ENCODE measurements at regions not wholly inside any gene's neighbourhood (a gene's known extent, or its start where the extent isn't known, plus 50 kb on each side); places are given as distances from the start of the nearest gene placed in this dataset.
A peak's percentile ranks its signal among the peaks of the same experiment; 100 is the strongest.
"Not testable (repeated sequence)": the region's sequence is repeated elsewhere in the genome, so short reads cannot be mapped to it uniquely, and the experiment has no call there.

- DNase-seq, result not testable (repeated sequence)
Observed at GRCh38 chr18:7178568-7178967, 52.3 kb upstream of the LRRC30 start.

DNA sequence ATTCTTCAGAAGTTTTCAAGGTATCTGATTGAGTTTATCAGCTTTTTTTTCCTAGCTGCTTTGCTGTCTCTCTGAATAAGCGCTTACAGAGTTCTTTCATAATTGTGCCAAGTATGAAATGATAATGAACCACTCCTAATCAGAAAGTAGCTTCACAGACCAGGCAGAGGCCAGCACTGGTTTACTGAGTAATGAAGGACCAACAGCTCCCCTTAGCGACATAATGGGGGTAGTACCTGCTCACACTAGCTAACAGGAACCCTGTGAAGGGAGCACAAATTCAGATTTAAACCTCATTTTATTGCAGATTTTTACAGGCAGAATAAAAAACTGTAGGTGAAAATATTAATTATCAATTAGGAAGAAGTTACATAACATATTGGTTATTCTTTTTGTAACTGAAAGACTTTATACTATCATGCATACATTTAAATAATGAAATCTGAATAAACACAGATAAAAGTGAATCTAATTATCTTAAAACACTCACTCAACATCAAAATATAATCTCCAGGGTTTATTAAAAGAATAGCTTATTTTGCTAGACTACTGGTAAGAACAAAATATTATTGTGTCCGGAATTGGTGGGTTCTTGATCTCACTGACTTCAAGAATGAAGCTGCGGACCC lies 53.7 kb upstream of the LRRC30 start:
- DNase-seq, result peak; percentile 74

DNA sequence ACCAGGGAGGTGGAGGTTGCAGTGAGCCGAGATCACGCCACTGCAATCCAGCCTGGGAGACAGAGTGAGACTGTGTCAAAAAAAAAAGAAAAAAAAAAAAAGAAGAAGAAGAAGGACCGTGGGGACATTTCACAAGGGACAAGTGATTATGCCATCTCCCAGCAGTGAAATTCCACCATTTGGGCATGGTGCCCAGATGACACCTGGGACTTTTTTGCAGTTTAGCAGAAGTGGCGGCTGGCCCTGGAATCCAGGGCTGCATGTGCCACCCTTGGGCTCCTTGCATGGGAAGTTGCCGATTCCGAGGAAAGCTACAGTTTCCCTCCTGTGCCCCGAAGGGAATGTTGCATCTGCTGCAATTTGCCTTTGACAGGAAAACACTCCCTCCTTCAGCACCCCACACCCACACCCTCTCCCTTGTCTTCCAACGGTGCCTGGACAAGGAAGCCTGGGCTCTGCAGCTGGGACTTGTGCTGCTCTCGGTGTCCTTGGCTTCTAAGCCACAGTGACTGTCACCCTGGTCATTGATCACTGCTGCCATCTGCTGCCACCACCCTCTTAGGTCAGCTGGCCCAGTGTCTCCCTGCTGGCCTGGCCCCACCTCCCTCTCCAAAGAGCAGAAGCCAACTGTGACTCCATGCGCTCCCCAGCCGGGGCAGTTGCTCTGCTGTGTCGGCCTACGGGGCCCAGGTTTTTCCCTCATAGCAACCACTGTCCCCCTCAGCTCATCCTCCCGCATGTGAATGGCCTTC lies 56.4 kb upstream of the LRRC30 start:
- no peak for DNase-seq

GRCh38 chr18:7173216-7173615 lies 55.6 kb upstream of the LAMA1 start:
- DNase-seq, result no peak

DNA sequence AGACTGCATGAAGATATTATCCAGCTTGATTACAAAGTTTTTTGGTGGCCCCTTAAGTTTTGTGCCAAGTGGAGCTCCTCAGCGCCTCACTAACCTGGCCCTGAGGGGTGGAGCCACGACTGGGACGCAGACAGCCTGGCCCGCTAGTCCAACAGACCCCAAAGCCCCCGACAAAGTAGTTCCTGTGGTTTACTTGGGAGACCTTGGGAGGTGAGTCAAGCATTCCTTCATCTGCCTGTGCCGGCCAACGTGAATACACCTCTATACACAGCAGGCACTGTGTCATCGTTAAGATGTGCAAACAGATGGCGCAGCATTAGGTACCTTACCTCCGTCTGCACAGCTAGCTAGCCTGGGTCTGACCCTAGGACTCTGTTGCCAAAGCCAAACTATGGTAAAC lies 55.0 kb upstream of the LAMA1 start:
- DNase-seq, result no peak

DNA sequence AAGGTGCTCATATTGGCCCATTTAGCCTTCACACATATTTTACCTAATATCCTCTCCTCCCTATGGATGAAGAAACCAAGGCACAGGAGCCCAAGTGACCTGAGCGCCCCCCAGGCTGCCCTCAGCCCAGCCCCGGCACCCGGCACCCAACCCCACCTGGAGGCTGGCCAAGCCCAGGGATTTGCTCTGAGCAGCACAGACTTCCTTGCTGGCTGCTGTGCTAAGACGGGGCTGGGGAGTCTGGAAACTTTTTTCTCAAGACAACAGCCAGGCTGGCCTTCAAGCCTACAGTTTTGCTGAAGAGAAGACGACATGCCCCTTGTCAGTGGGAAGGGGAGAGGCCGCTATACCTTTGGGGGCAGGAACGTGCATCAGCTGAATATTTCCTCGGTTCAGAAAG lies 52.7 kb upstream of the LAMA1 start:
- no peak for DNase-seq

DNA sequence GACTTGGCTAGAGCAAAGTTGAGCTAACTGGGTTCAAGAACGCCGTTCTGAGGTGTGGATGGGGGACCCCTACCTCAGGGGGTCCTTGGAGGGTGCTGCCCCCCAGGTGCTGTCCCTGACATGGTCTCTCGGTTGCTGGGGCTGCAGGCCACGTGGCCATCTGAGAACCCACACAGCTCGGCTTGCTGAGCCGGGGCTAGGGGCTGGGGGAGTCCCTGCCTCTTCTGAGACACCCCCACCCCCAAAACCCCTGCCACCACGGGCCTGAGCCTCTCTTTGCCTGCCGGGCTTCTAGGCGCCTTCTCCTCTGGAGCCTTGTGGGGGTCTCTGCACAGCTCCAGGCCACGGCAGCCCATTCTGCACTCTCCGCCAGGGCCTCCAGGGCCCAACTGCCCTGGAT lies 52.0 kb upstream of the LAMA1 start:
- no peak for DNase-seq

GRCh38 chr18:7168408-7168807 lies 50.8 kb upstream of the LAMA1 start:
- no peak for DNase-seq

Measured in dermis blood vessel endothelial cell (primary cell).